ENCODE measurements at regions not wholly inside any gene's neighbourhood (a gene's known extent, or its start where the extent isn't known, plus 50 kb on each side); places are given as distances from the start of the nearest gene placed in this dataset.

DNA sequence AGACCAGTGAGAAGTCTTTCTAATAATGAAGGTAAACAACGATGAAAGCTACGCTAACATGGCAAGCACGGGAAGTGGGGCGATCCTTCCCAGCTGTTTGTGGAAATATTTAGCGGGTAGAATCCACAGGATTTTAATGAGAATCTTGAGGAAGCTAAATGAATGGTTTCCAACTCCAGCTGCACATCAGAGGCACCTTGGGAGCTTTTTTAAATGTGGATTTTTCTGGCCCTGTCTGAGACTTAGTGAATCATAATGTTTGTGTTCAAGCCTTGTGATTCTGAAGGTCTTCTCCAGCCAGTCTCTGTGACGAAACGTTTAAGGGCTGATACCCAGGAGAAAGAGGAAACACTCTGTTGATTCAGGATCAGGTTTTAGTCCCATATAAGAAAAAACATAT, 169.8 kb downstream of the CAPZA3 start:
- TF ChIP-seq, protein P1, sequence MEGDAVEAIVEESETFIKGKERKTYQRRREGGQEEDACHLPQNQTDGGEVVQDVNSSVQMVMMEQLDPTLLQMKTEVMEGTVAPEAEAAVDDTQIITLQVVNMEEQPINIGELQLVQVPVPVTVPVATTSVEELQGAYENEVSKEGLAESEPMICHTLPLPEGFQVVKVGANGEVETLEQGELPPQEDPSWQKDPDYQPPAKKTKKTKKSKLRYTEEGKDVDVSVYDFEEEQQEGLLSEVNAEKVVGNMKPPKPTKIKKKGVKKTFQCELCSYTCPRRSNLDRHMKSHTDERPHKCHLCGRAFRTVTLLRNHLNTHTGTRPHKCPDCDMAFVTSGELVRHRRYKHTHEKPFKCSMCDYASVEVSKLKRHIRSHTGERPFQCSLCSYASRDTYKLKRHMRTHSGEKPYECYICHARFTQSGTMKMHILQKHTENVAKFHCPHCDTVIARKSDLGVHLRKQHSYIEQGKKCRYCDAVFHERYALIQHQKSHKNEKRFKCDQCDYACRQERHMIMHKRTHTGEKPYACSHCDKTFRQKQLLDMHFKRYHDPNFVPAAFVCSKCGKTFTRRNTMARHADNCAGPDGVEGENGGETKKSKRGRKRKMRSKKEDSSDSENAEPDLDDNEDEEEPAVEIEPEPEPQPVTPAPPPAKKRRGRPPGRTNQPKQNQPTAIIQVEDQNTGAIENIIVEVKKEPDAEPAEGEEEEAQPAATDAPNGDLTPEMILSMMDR (conservative IDR thresholded peaks at IDR 0.05 in 1 of 2, IDR thresholded peaks at IDR 0.05 in 1 of 2; ENCODE audit: extremely low read depth in 1 of 2, insufficient read depth in 1 of 2, low read depth in 1 of 2, low read length in 2 of 2) = no peak
- no peak for TF ChIP-seq EZH2 (IDR thresholded peaks at IDR 0.05; ENCODE audit: borderline replicate concordance, low read length)

All from mammary epithelial cell (primary cell).